ENCODE measurements at regions not wholly inside any gene's neighbourhood (a gene's known extent, or its start where the extent isn't known, plus 50 kb on each side); places are given as distances from the start of the nearest gene placed in this dataset.

- no peak; a peak in 2 of 6 replicates for ATAC-seq
- no peak overlapping the region for H3K4me2 ChIP-seq
- H3K27ac ChIP-seq, result no peak overlapping the region
- WGBS (ENCODE audit: missing lambda C conversion rate), result 59% methylated on average over 3 of the region's 3 CpGs
- TF ChIP-seq, protein P1, sequence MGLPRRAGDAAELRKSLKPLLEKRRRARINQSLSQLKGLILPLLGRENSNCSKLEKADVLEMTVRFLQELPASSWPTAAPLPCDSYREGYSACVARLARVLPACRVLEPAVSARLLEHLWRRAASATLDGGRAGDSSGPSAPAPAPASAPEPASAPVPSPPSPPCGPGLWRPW (IDR thresholded peaks at IDR 0.05), result no peak
- TF ChIP-seq ZFP36 (IDR thresholded peaks at IDR 0.05; ENCODE audit: borderline replicate concordance, partially characterized antibody) (no peak), CEBPB (IDR thresholded peaks at IDR 0.05) (no peak), SREBF2 (IDR thresholded peaks at IDR 0.05) (no peak), JUN (IDR thresholded peaks at IDR 0.05) (no peak), CBX2 (IDR thresholded peaks at IDR 0.05; ENCODE audit: borderline replicate concordance, low read depth) (no peak), SMC3 (IDR thresholded peaks at IDR 0.05) (no peak), RNF2 (IDR thresholded peaks at IDR 0.05; ENCODE audit: borderline replicate concordance, low read depth) (no peak), ZNF302 (CRISPR knock-in tag; IDR thresholded peaks at IDR 0.05) (no peak), ZSCAN20 (CRISPR knock-in tag; IDR thresholded peaks at IDR 0.05) (no peak), HOXA7 (CRISPR knock-in tag; IDR thresholded peaks at IDR 0.05) (no peak), BHLHE40 (IDR thresholded peaks at IDR 0.05; ENCODE audit: low read depth, low read length) (no peak), POLR2AphosphoS2 (conservative IDR thresholded peaks at IDR 0.05; ENCODE audit: low read length) (no peak), HDAC2 (IDR thresholded peaks at IDR 0.05) (no peak), NR3C1 (IDR thresholded peaks at IDR 0.05) (no peak), CBX8 (IDR thresholded peaks at IDR 0.05) (no peak), PHF8 (IDR thresholded peaks at IDR 0.05; ENCODE audit: borderline replicate concordance, low read depth) (no peak)
- CTCF ChIA-PET, result interaction anchor here (1.0 kb wide), 1 partner anchor 13 kb away, joined by 3 read pairs; no protein-coding TSS in a partner anchor
- H3K4me3 ChIP-seq, result no peak overlapping the region
- FAIRE-seq, result no peak
- no peak for DNase-seq (ENCODE audit: low read depth in 1 of 2, low spot score in 1 of 2)
- no peaks in the 10 kb centered on the region for H3K4me1 ChIP-seq
- POLR2A ChIA-PET, result no interaction called here
- no peaks in the 10 kb centered on the region for H3K9me3 ChIP-seq
These were observed 266.2 kb downstream of the FIGN start for GRCh38 chr2:163469561-163469962.

GRCh38 chr2:163467251-163467630 lies 268.6 kb downstream of the FIGN start:
- CTCF ChIA-PET, result interaction anchor here (0.7 to 1.1 kb wide), 3 partner anchors 10 to 594 kb away, joined by 3 to 5 read pairs (median 3); no protein-coding TSS in a partner anchor
- no peaks in the 10 kb centered on the region for H3K9me3 ChIP-seq
- WGBS (ENCODE audit: missing lambda C conversion rate), result 89% methylated on average over 10 of the region's 10 CpGs

More at GRCh38 chr2:163467251-163467630, 268.6 kb downstream of the FIGN start:
- ATAC-seq (no peak), DNase-seq (ENCODE audit: low read depth in 1 of 2, low spot score in 1 of 2) (no peak), FAIRE-seq (no peak)
- POLR2A ChIA-PET, result no interaction called here
- no peak for TF ChIP-seq HMGXB4 (CRISPR knock-in tag; IDR thresholded peaks at IDR 0.05; ENCODE audit: borderline replicate concordance)
- no peak for TF ChIP-seq CBX2 (IDR thresholded peaks at IDR 0.05; ENCODE audit: borderline replicate concordance, low read depth)
- no peak for TF ChIP-seq POLR2A (IDR thresholded peaks at IDR 0.05; ENCODE audit: low read length)
- TF ChIP-seq, protein P2, sequence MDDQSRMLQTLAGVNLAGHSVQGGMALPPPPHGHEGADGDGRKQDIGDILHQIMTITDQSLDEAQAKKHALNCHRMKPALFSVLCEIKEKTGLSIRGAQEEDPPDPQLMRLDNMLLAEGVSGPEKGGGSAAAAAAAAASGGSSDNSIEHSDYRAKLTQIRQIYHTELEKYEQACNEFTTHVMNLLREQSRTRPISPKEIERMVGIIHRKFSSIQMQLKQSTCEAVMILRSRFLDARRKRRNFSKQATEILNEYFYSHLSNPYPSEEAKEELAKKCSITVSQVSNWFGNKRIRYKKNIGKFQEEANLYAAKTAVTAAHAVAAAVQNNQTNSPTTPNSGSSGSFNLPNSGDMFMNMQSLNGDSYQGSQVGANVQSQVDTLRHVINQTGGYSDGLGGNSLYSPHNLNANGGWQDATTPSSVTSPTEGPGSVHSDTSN (IDR thresholded peaks at IDR 0.05), result no peak
- no peak for TF ChIP-seq HDAC2 (IDR thresholded peaks at IDR 0.05)
- no peak for TF ChIP-seq HOXB13 (CRISPR knock-in tag; IDR thresholded peaks at IDR 0.05; ENCODE audit: low read depth)
- no peak for TF ChIP-seq ZFP36 (IDR thresholded peaks at IDR 0.05; ENCODE audit: borderline replicate concordance, partially characterized antibody)
- TF ChIP-seq, protein P1 (IDR thresholded peaks at IDR 0.05), result no peak
- no peak for TF ChIP-seq FOSB (CRISPR knock-in tag; IDR thresholded peaks at IDR 0.05)
- no peak for TF ChIP-seq ZSCAN20 (CRISPR knock-in tag; IDR thresholded peaks at IDR 0.05)
- TF ChIP-seq FOSL2 (IDR thresholded peaks at IDR 0.05), result no peak
- no peak for TF ChIP-seq FOSL2 (CRISPR knock-in tag; IDR thresholded peaks at IDR 0.05)
- no peak for TF ChIP-seq JUN (IDR thresholded peaks at IDR 0.05)
- Histone ChIP-seq H3K4me2 (no peak overlapping the region), H3K4me3 (no peak overlapping the region), H3K4me1 (no peaks in the 10 kb centered on the region), H3K27ac (no peak overlapping the region)

All from A549 (cell line).